HepG2 (cell line): ENCODE measurements at regions not wholly inside any gene's neighbourhood (a gene's known extent, or its start where the extent isn't known, plus 50 kb on each side); places are given as distances from the start of the nearest gene placed in this dataset.

Experiments
- AKAP8 ChIP-seq: sonication (generic); formaldehyde crosslinking; IDR thresholded peaks from 2 replicates; pipeline ENCODE4 v1.5.1; 2020; ENCODE audit warnings: mild to moderate bottlenecking, missing genetic modification reagents
- ARHGAP35 ChIP-seq: sonication (generic); formaldehyde crosslinking; IDR thresholded peaks from 2 replicates; pipeline ENCODE4 v1.9.0; 2022; ENCODE audit warnings: mild to moderate bottlenecking, inconsistent platforms, moderate library complexity, missing genetic modification reagents, borderline replicate concordance
- NBN ChIP-seq: fragments of 450-650 bp; conservative IDR thresholded peaks from 2 replicates; pipeline ENCODE4 v1.6.1; 2017
- RBM39 ChIP-seq: fragments of 200-400 bp; formaldehyde crosslinking; IDR thresholded peaks from one replicate; pipeline ENCODE4 v1.6.1; 2018; ENCODE audit warnings: antibody characterized with exemption, mild to moderate bottlenecking, low read depth, low read length; ENCODE audit not compliant: poor library complexity, severe bottlenecking
- TOPORS ChIP-seq: sonication (generic); formaldehyde crosslinking; IDR thresholded peaks from 2 replicates; pipeline ENCODE4 v1.8.0; 2023; ENCODE audit warnings: mild to moderate bottlenecking, missing genetic modification reagents
- ZNF354B ChIP-seq: sonication (generic); formaldehyde crosslinking; IDR thresholded peaks from 2 replicates; pipeline ENCODE4 v1.8.0; 2022; ENCODE audit warnings: mild to moderate bottlenecking, missing genetic modification reagents
- ZNF614 ChIP-seq: IDR thresholded peaks from 2 replicates; pipeline ENCODE4 v1.6.1; 2018; ENCODE audit warnings: missing biosample characterization, missing genetic modification reagents, inconsistent platforms, borderline replicate concordance
- ZNF652 ChIP-seq: IDR thresholded peaks from 2 replicates; pipeline ENCODE4 v1.6.1; 2016; ENCODE audit warnings: low read depth, borderline replicate concordance
- TF ChIP-seq, protein P1 (sequence below): sonication (generic); formaldehyde crosslinking; IDR thresholded peaks from 2 replicates; pipeline ENCODE4 v1.4.0; 2020; ENCODE audit warnings: missing genetic modification reagents, borderline replicate concordance
- TF ChIP-seq, protein P2 (sequence below): sonication (generic); formaldehyde crosslinking; IDR thresholded peaks from 2 replicates; pipeline ENCODE4 v1.5.1; 2020; ENCODE audit warnings: mild to moderate bottlenecking, missing genetic modification reagents, moderate library complexity
- TF ChIP-seq, protein P3 (sequence below): sonication (generic); formaldehyde crosslinking; IDR thresholded peaks from 2 replicates; pipeline ENCODE4 v1.5.0; 2020; ENCODE audit warnings: mild to moderate bottlenecking, missing genetic modification reagents, borderline replicate concordance

DNA sequence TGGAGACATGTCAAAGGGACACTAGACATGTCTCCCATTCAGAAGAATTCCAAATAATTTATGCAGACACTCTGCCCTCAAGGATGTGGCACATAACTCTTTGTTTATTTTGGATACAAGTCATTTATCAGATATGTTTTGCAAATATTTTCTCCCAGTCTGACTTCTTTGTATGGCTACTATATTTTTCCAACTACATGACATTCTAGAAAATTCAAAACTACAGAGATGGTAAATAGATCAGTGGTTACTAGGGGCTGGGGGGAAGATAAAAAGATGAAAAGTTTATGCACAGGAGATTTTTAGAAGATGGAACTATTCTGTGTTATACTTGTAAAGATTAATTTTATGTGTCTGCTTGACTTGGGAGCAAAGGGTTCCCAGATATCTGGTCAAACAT, 347.3 kb upstream of the TRPC7 start (continued):
- TF ChIP-seq, protein P1, sequence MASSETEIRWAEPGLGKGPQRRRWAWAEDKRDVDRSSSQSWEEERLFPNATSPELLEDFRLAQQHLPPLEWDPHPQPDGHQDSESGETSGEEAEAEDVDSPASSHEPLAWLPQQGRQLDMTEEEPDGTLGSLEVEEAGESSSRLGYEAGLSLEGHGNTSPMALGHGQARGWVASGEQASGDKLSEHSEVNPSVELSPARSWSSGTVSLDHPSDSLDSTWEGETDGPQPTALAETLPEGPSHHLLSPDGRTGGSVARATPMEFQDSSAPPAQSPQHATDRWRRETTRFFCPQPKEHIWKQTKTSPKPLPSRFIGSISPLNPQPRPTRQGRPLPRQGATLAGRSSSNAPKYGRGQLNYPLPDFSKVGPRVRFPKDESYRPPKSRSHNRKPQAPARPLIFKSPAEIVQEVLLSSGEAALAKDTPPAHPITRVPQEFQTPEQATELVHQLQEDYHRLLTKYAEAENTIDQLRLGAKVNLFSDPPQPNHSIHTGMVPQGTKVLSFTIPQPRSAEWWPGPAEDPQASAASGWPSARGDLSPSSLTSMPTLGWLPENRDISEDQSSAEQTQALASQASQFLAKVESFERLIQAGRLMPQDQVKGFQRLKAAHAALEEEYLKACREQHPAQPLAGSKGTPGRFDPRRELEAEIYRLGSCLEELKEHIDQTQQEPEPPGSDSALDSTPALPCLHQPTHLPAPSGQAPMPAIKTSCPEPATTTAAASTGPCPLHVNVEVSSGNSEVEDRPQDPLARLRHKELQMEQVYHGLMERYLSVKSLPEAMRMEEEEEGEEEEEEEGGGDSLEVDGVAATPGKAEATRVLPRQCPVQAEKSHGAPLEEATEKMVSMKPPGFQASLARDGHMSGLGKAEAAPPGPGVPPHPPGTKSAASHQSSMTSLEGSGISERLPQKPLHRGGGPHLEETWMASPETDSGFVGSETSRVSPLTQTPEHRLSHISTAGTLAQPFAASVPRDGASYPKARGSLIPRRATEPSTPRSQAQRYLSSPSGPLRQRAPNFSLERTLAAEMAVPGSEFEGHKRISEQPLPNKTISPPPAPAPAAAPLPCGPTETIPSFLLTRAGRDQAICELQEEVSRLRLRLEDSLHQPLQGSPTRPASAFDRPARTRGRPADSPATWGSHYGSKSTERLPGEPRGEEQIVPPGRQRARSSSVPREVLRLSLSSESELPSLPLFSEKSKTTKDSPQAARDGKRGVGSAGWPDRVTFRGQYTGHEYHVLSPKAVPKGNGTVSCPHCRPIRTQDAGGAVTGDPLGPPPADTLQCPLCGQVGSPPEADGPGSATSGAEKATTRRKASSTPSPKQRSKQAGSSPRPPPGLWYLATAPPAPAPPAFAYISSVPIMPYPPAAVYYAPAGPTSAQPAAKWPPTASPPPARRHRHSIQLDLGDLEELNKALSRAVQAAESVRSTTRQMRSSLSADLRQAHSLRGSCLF (CRISPR knock-in tag): no peak
- TF ChIP-seq NBN: no peak
- TF ChIP-seq RBM39: no peak
- TF ChIP-seq, protein P2, sequence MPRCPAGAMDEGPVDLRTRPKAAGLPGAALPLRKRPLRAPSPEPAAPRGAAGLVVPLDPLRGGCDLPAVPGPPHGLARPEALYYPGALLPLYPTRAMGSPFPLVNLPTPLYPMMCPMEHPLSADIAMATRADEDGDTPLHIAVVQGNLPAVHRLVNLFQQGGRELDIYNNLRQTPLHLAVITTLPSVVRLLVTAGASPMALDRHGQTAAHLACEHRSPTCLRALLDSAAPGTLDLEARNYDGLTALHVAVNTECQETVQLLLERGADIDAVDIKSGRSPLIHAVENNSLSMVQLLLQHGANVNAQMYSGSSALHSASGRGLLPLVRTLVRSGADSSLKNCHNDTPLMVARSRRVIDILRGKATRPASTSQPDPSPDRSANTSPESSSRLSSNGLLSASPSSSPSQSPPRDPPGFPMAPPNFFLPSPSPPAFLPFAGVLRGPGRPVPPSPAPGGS (CRISPR knock-in tag): no peak
- no peak for TF ChIP-seq ARHGAP35 (CRISPR knock-in tag)
- no peak for TF ChIP-seq ZNF652 (CRISPR knock-in tag)
- no peak for TF ChIP-seq ZNF354B (CRISPR knock-in tag)
- TF ChIP-seq, protein P3, sequence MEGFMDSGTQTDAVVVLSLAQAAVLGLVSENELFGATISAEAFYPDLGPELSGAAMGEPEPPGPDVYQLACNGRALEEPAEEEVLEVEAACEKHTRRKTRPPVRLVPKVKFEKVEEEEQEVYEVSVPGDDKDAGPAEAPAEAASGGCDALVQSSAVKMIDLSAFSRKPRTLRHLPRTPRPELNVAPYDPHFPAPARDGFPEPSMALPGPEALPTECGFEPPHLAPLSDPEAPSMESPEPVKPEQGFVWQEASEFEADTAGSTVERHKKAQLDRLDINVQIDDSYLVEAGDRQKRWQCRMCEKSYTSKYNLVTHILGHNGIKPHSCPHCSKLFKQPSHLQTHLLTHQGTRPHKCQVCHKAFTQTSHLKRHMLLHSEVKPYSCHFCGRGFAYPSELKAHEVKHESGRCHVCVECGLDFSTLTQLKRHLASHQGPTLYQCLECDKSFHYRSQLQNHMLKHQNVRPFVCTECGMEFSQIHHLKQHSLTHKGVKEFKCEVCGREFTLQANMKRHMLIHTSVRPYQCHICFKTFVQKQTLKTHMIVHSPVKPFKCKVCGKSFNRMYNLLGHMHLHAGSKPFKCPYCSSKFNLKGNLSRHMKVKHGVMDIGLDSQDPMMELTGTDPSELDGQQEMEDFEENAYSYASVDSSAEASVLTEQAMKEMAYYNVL (CRISPR knock-in tag): no peak
- TF ChIP-seq AKAP8 (CRISPR knock-in tag): no peak
- no peak for TF ChIP-seq TOPORS (CRISPR knock-in tag)
- TF ChIP-seq ZNF614 (CRISPR knock-in tag): no peak
